Ammon's horn (tissue), 1 donor: ENCODE measurements at regions not wholly inside any gene's neighbourhood (a gene's known extent, or its start where the extent isn't known, plus 50 kb on each side); places are given as distances from the start of the nearest gene placed in this dataset.

Experiments
- DNase-seq: peaks from one replicate; pipeline ENCODE4 v3.0.0-alpha.2; 2016; ENCODE audit warnings: low spot score

GRCh38 chr12:77492536-77492935, 338.2 kb upstream of the NAV3 start:
- DNase-seq, result no peak

- no peak for DNase-seq
These were observed 341.2 kb upstream of the NAV3 start for GRCh38 chr12:77489331-77489970.

- no peak for DNase-seq
These were observed 342.6 kb upstream of the NAV3 start for GRCh38 chr12:77488041-77488620.

- no peak for DNase-seq
These were observed 343.8 kb upstream of the NAV3 start for GRCh38 chr12:77486872-77487271.

- DNase-seq, result no peak
These were observed 344.5 kb upstream of the NAV3 start for GRCh38 chr12:77485961-77486854.

- no peak for DNase-seq
These were observed 349.0 kb upstream of the NAV3 start for GRCh38 chr12:77481687-77482086.

- DNase-seq, result no peak
These were observed 352.7 kb upstream of the NAV3 start for GRCh38 chr12:77477907-77478533.

- DNase-seq, result no peak
These were observed 358.9 kb upstream of the NAV3 start for GRCh38 chr12:77471801-77472200.

GRCh38 chr12:77469578-77470333, 360.9 kb upstream of the NAV3 start:
- DNase-seq, result no peak

GRCh38 chr12:77442633-77443032, 377.3 kb upstream of the E2F7 start:
- DNase-seq, result no peak

GRCh38 chr12:77439749-77440148, 374.4 kb upstream of the E2F7 start:
- DNase-seq, result no peak

- no peak for DNase-seq
These were observed 373.3 kb upstream of the E2F7 start for GRCh38 chr12:77438644-77439043.

GRCh38 chr12:77437206-77437605, 371.8 kb upstream of the E2F7 start:
- no peak for DNase-seq

- DNase-seq, result no peak
These were observed 370.2 kb upstream of the E2F7 start for GRCh38 chr12:77435446-77436091.

GRCh38 chr12:77433799-77434198, 368.4 kb upstream of the E2F7 start:
- DNase-seq, result no peak

- DNase-seq, result no peak
These were observed 364.1 kb upstream of the E2F7 start for GRCh38 chr12:77429426-77429825.

GRCh38 chr12:77421152-77421551, 355.8 kb upstream of the E2F7 start:
- DNase-seq, result peak; percentile 2

GRCh38 chr12:77409551-77409950, 344.2 kb upstream of the E2F7 start:
- no peak for DNase-seq

GRCh38 chr12:77407931-77408330, 342.6 kb upstream of the E2F7 start:
- no peak for DNase-seq

GRCh38 chr12:77406219-77406905, 341.0 kb upstream of the E2F7 start:
- no peak for DNase-seq

- DNase-seq, result no peak
These were observed 337.3 kb upstream of the E2F7 start for GRCh38 chr12:77402716-77403115.
